HEK293T (cell line): ENCODE measurements at regions not wholly inside any gene's neighbourhood (a gene's known extent, or its start where the extent isn't known, plus 50 kb on each side); places are given as distances from the start of the nearest gene placed in this dataset.

Experiments
- FOXM1 ChIP-seq: fragments of 450-650 bp; IDR thresholded peaks from 2 replicates; pipeline ENCODE4 v1.6.1; 2017; ENCODE audit warnings: mild to moderate bottlenecking, borderline replicate concordance
- L3MBTL2 ChIP-seq: fragments of 450-650 bp; conservative IDR thresholded peaks from 2 replicates; pipeline ENCODE4 v1.6.1; 2016; ENCODE audit warnings: mild to moderate bottlenecking
- LEF1 ChIP-seq: fragments of 450-650 bp; IDR thresholded peaks from 2 replicates; pipeline ENCODE4 v1.6.1; 2017; ENCODE audit warnings: mild to moderate bottlenecking, borderline replicate concordance
- PKNOX1 ChIP-seq: fragments of 450-650 bp; IDR thresholded peaks from 2 replicates; pipeline ENCODE4 v1.6.1; 2016
- SP1 ChIP-seq: fragments of 450-650 bp; IDR thresholded peaks from 2 replicates; pipeline ENCODE4 v1.6.1; 2017
- SUZ12 ChIP-seq: fragments of 450-650 bp; IDR thresholded peaks from 2 replicates; pipeline ENCODE4 v1.6.1; 2016; ENCODE audit warnings: mild to moderate bottlenecking
- TARDBP ChIP-seq: fragments of 450-650 bp; IDR thresholded peaks from 2 replicates; pipeline ENCODE4 v1.6.1; 2016
- ZNF384 ChIP-seq: fragments of 450-650 bp; IDR thresholded peaks from 2 replicates; pipeline ENCODE4 v1.6.1; 2016

- TF ChIP-seq LEF1 (no peak), SP1 (no peak), FOXM1 (no peak), L3MBTL2 (no peak), TARDBP (no peak), ZNF384 (no peak), SUZ12 (no peak), PKNOX1 (no peak)
These were observed 564.8 kb downstream of the ACTL7B start for GRCh38 chr9:108290839-108291585.
